Endothelial cell of umbilical vein (primary cell): ENCODE measurements at regions not wholly inside any gene's neighbourhood (a gene's known extent, or its start where the extent isn't known, plus 50 kb on each side); places are given as distances from the start of the nearest gene placed in this dataset.

Source experiments
- BruUV-seq: library from RNA; stranded (reverse); fragments of 400-500 nt; replicated peaks from 2 replicates; lab custom pipeline; 2021; lab: Mats Ljungman, UMichigan
- CTCF ChIA-PET: fragments of 300-600, 350-600 bp; sonication (Branson Sonifier 250); formaldehyde crosslinking; loops from one replicate; lab custom pipeline; 2021; ENCODE audit warnings: antibody characterized with exemption, inconsistent platforms; lab: Charles Lee
- POLR2A ChIA-PET: fragments of 300-600, 350-600 bp; sonication (Branson Sonifier 250); formaldehyde crosslinking; loops from one replicate; lab custom pipeline; 2021; ENCODE audit warnings: antibody characterized with exemption, inconsistent platforms; lab: Charles Lee
- DNase-seq: peaks from one replicate; pipeline ENCODE4 v3.0.0-alpha.2; 2011; ENCODE audit warnings: low read depth, low spot score
- FAIRE-seq: peaks from 2 replicates; lab custom pipeline; 2011; peaks lifted over from hg19 to GRCh38; lab: Jason Lieb, UNC
- H2AFZ ChIP-seq: 2 replicates; pipeline ENCODE4 v1.6.0; 2012; ENCODE audit warnings: low read depth, low read length, control low read depth, inconsistent platforms
- H3K27ac ChIP-seq: 2 replicates; pipeline ENCODE4 v1.5.1; 2011; ENCODE audit warnings: low read depth, mild to moderate bottlenecking, control low read depth, low read length, moderate library complexity; ENCODE audit not compliant: insufficient read depth
- H3K27me3 ChIP-seq, 2 experiments: 2 replicates each; pipeline versions ENCODE4 v1.6.0 to v1.6.1; 2011; ENCODE audit warnings: low read length in 2 of 2, mixed read lengths in 1 of 2; ENCODE audit not compliant: control insufficient read depth in 2 of 2, insufficient read depth in 2 of 2
- H3K36me3 ChIP-seq, 2 experiments: 2 replicates in 1 of 2; 3 replicates in 1 of 2; pipeline ENCODE4 v1.5.1; 2011; ENCODE audit warnings: low read length in 2 of 2, mild to moderate bottlenecking in 1 of 2, moderate library complexity in 1 of 2; ENCODE audit not compliant: control insufficient read depth in 2 of 2, insufficient read depth in 2 of 2; ENCODE audit errors: extremely low read depth in 1 of 2
- H3K4me1 ChIP-seq: 3 replicates; pipeline ENCODE4 v1.5.1; 2011; ENCODE audit warnings: mild to moderate bottlenecking, low read length; ENCODE audit not compliant: control insufficient read depth, insufficient read depth; ENCODE audit errors: extremely low read depth
- H3K4me2 ChIP-seq: 2 replicates; pipeline ENCODE4 v1.6.1; 2011; ENCODE audit warnings: low read length, control low read depth, mixed read lengths; ENCODE audit not compliant: insufficient read depth
- H3K4me3 ChIP-seq, 3 experiments: fragments of 200-600 bp in 1 of 3; sonication (generic), shearing (Covaris generic) in 1 of 3; replicated peaks in 1 of 3; 2 replicates each; pipeline ENCODE4 v1.5.1; 2011 to 2016; ENCODE audit warnings: control low read depth in 3 of 3, low read length in 3 of 3, mild to moderate bottlenecking in 2 of 3, inconsistent platforms in 1 of 3, low read depth in 1 of 3, moderate library complexity in 1 of 3; ENCODE audit not compliant: insufficient read depth in 1 of 3
- H3K79me2 ChIP-seq: 2 replicates; pipeline ENCODE4 v1.6.0; 2012; ENCODE audit warnings: low read length, inconsistent platforms; ENCODE audit not compliant: control insufficient read depth, insufficient read depth
- H3K9ac ChIP-seq: replicated peaks from 2 replicates; pipeline ENCODE3; 2011; ENCODE audit warnings: low read length, control low read depth; ENCODE audit not compliant: insufficient read depth; ENCODE audit errors: extremely low read depth
- H3K9me1 ChIP-seq: replicated peaks from 3 replicates; pipeline ENCODE4 v1.6.0; 2011; ENCODE audit warnings: mild to moderate bottlenecking, low read length; ENCODE audit not compliant: control insufficient read depth, insufficient read depth; ENCODE audit errors: extremely low read depth
- H3K9me3 ChIP-seq: replicated peaks from 2 replicates; pipeline ENCODE4 v1.5.1; 2012; ENCODE audit warnings: low read length, inconsistent platforms; ENCODE audit not compliant: control insufficient read depth, insufficient read depth
- H4K20me1 ChIP-seq: replicated peaks from 2 replicates; pipeline ENCODE3; 2011; ENCODE audit warnings: mild to moderate bottlenecking, low read length; ENCODE audit not compliant: control insufficient read depth, insufficient read depth; ENCODE audit errors: extremely low read depth
- EZH2 ChIP-seq: IDR thresholded peaks from 2 replicates; pipeline ENCODE4 v1.6.1; 2012; ENCODE audit warnings: borderline replicate concordance, low read depth, mild to moderate bottlenecking, moderate library complexity, low read length, inconsistent platforms; ENCODE audit not compliant: severe bottlenecking
- FOS ChIP-seq: IDR thresholded peaks from 2 replicates; pipeline ENCODE4 v1.6.1; 2011; ENCODE audit warnings: mild to moderate bottlenecking, low read length, moderate library complexity, borderline replicate concordance; ENCODE audit not compliant: insufficient read depth
- GATA2 ChIP-seq: IDR thresholded peaks from 2 replicates; pipeline ENCODE4 v1.7.0; 2011; ENCODE audit warnings: low read depth, mild to moderate bottlenecking, moderate library complexity, mixed read lengths, low read length; ENCODE audit not compliant: insufficient read length, insufficient read depth
- JUN ChIP-seq: IDR thresholded peaks from 2 replicates; pipeline ENCODE4 v1.6.1; 2011; ENCODE audit warnings: borderline replicate concordance, low read depth; ENCODE audit not compliant: insufficient read length, insufficient read depth
- MYC ChIP-seq: IDR thresholded peaks from one replicate; pipeline ENCODE4 v1.6.1; 2011; ENCODE audit warnings: mild to moderate bottlenecking, low read depth, low read length
- POLR2A ChIP-seq: IDR thresholded peaks from 2 replicates; pipeline ENCODE4 v1.6.1; 2012; ENCODE audit warnings: low read depth, mild to moderate bottlenecking, control low read depth, low read length
- POLR2AphosphoS5 ChIP-seq: IDR thresholded peaks from 2 replicates; pipeline ENCODE4 v1.6.1; 2012; ENCODE audit warnings: low read depth, mild to moderate bottlenecking, control low read depth, low read length, moderate library complexity; ENCODE audit not compliant: insufficient read depth
- dilution Hi-C: fragments of 300-500 bp; cut with MboI; formaldehyde crosslinking; loops from one replicate; pipeline ENCODE4 v1.15.0; 2019; ENCODE audit warnings: low sequenced_read_pairs; ENCODE audit not compliant: extremely low pct_ligation_motif_present
- intact Hi-C: fragments of 100-400 bp; cut with micrococcal nuclease; formaldehyde crosslinking; loops from one replicate; pipeline ENCODE4 v1.10.0; 2022
- TF ChIP-seq, protein P1 (sequence below): IDR thresholded peaks from 2 replicates; pipeline ENCODE4 v1.6.1; 2011; ENCODE audit not compliant: insufficient read depth, insufficient read length
- TF ChIP-seq, protein P2 (sequence below), 2 donors: IDR thresholded peaks; 1 replicate in 1 of 2; 2 replicates in 1 of 2; pipeline ENCODE4 v1.5.1; 2011; ENCODE audit warnings: low read length in 2 of 2, mild to moderate bottlenecking in 2 of 2, moderate library complexity in 2 of 2, control low read depth in 1 of 2, inconsistent platforms in 1 of 2, low read depth in 1 of 2; ENCODE audit not compliant: insufficient read depth in 1 of 2; ENCODE audit errors: extremely low read depth in 1 of 2

GRCh38 chr11:92413757-92414513 is 189.3 kb downstream of the FAT3 start:
- Histone ChIP-seq H3K79me2 (no peaks in the 10 kb centered on the region), H3K4me1 (no peaks in the 10 kb centered on the region), H4K20me1 (no peaks in the 10 kb centered on the region), H3K36me3 (no peaks in the 10 kb centered on the region), H3K9me1 (no peaks in the 10 kb centered on the region), H2AFZ (no peak overlapping the region), H3K27me3 (no peaks in the 10 kb centered on the region), H3K27ac (no peak overlapping the region), H3K4me3 (no peak overlapping the region), H3K9ac (no peak overlapping the region), H3K4me2 (no peak overlapping the region), H3K9me3 (peaks cover 3% of the 10 kb centered on the region)
- dilution Hi-C loops = no loop called here
- no peak for DNase-seq
- BruUV-seq = no TSS peak
- intact Hi-C loops = no loop called here
- TF ChIP-seq GATA2 (no peak), MYC (no peak), FOS (no peak)
- TF ChIP-seq, protein P1, sequence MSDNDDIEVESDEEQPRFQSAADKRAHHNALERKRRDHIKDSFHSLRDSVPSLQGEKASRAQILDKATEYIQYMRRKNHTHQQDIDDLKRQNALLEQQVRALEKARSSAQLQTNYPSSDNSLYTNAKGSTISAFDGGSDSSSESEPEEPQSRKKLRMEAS = no peak
- FAIRE-seq = no peak
- POLR2A ChIA-PET = no interaction called here
- CTCF ChIA-PET = no interaction called here

DNA sequence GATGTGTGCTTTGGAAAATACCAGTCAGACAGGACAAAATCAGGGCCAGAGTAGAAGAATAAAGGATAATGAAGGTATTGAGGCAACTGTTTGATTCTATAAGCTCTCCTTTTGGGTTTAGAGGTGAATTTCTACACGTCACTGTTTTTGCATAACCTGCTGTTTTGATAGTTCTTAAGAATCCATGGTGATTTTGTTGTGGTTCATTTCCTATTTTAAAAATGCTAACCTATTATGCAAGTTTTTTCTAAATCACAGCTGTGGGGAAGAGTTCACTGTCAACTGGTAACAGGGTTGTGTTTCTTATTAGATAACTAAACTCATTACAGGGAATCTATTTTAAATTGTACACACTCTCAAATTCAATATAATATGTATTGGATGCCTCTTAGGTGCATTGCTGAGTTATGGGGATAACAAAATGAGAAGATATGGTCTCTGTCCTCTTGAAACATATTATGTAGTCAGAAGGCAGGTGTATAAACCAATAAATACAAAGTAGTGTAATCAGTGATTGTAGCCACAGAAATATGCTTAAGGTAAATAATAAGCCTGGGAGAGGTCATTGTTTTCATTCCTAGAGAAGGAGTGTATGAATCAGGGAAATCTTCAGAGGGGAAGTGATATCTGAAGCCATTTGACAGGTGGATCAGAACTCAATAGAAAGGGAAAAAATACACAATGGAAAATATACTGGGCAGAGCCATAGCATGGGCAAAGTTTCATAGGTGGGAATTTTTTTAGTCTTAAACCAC is 192.5 kb downstream of the FAT3 start:
- intact Hi-C loops (no loop called here), dilution Hi-C loops (no loop called here)
- no peak for FAIRE-seq
- no peak overlapping the region for H3K4me3 ChIP-seq
- H3K4me2 ChIP-seq = no peak overlapping the region
- no peak overlapping the region for H3K9ac ChIP-seq
- no peak overlapping the region for H3K27ac ChIP-seq
- peaks cover 3% of the 10 kb centered on the region for H3K9me3 ChIP-seq
- no peaks in the 10 kb centered on the region for H3K27me3 ChIP-seq
- no peak for DNase-seq
- H3K36me3 ChIP-seq = no peaks in the 10 kb centered on the region
- no peaks in the 10 kb centered on the region for H3K79me2 ChIP-seq
- BruUV-seq = no TSS peak
- TF ChIP-seq EZH2 = no peak
- TF ChIP-seq POLR2A = no peak
- TF ChIP-seq POLR2AphosphoS5 = no peak
- no peak for TF ChIP-seq MYC
- TF ChIP-seq, protein P1 = no peak
- no peak for TF ChIP-seq FOS
- TF ChIP-seq JUN = no peak
- TF ChIP-seq, protein P2, sequence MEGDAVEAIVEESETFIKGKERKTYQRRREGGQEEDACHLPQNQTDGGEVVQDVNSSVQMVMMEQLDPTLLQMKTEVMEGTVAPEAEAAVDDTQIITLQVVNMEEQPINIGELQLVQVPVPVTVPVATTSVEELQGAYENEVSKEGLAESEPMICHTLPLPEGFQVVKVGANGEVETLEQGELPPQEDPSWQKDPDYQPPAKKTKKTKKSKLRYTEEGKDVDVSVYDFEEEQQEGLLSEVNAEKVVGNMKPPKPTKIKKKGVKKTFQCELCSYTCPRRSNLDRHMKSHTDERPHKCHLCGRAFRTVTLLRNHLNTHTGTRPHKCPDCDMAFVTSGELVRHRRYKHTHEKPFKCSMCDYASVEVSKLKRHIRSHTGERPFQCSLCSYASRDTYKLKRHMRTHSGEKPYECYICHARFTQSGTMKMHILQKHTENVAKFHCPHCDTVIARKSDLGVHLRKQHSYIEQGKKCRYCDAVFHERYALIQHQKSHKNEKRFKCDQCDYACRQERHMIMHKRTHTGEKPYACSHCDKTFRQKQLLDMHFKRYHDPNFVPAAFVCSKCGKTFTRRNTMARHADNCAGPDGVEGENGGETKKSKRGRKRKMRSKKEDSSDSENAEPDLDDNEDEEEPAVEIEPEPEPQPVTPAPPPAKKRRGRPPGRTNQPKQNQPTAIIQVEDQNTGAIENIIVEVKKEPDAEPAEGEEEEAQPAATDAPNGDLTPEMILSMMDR (IDR thresholded peaks at IDR 0.05; ENCODE audit: extremely low read depth in 1 of 2, insufficient read depth in 1 of 2, low read depth in 1 of 2, low read length in 2 of 2) = no peak
- TF ChIP-seq GATA2 = no peak
- CTCF ChIA-PET = no interaction called here
- H3K4me1 ChIP-seq = no peaks in the 10 kb centered on the region
- no peaks in the 10 kb centered on the region for H4K20me1 ChIP-seq
- no peaks in the 10 kb centered on the region for H3K9me1 ChIP-seq
- POLR2A ChIA-PET = no interaction called here
- no peak overlapping the region for H2AFZ ChIP-seq
